ENCODE measurements at regions not wholly inside any gene's neighbourhood (a gene's known extent, or its start where the extent isn't known, plus 50 kb on each side); places are given as distances from the start of the nearest gene placed in this dataset.

DNA sequence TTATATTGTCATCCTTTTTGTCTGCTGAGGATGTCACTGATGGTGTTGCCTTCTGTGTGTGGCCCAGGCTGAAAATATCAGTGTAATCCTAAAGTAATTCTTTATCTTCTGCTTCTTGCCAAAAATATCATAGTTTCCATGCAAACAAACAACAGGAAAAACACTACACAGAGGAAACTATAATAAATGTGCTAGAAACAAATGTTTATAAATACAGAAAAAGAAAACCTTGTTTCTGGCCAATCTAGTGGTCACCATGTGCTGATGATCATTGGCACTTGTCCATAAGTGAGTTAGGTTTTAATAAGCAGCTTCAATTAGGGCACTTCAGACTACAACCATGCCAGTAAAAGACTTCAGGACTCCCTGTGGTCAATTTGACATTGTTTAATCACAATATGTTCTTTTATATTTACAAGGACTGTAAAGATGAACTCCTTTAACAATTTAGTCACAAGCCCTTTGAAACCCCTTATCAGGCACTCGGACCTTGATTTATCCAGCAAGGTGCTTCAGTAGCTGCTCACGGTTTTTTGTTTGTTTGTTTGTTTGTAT is 124.8 kb downstream of the TMTC3 start:
- Histone ChIP-seq H3K9me3 (no peaks in the 10 kb centered on the region), H3K27ac (peak overlapping the region in 3 of 4 donors; percentile 52 to 70 (median 63)), H3K27me3 (no peaks in the 10 kb centered on the region), H3K4me3 (no peak overlapping the region), H3K36me3 (no peaks in the 10 kb centered on the region), H3K4me1 (peaks cover 0 to 23% (median 13%) of the 10 kb centered on the region in 4 donors)
- intact Hi-C loops (cut with DNase I), result no loop called here
- TF ChIP-seq EP300 (IDR thresholded peaks at IDR 0.05) (no peak), POLR2A (IDR thresholded peaks at IDR 0.05) (no peak), POLR2AphosphoS5 (IDR thresholded peaks at IDR 0.05) (no peak)
- TF ChIP-seq, protein P1, sequence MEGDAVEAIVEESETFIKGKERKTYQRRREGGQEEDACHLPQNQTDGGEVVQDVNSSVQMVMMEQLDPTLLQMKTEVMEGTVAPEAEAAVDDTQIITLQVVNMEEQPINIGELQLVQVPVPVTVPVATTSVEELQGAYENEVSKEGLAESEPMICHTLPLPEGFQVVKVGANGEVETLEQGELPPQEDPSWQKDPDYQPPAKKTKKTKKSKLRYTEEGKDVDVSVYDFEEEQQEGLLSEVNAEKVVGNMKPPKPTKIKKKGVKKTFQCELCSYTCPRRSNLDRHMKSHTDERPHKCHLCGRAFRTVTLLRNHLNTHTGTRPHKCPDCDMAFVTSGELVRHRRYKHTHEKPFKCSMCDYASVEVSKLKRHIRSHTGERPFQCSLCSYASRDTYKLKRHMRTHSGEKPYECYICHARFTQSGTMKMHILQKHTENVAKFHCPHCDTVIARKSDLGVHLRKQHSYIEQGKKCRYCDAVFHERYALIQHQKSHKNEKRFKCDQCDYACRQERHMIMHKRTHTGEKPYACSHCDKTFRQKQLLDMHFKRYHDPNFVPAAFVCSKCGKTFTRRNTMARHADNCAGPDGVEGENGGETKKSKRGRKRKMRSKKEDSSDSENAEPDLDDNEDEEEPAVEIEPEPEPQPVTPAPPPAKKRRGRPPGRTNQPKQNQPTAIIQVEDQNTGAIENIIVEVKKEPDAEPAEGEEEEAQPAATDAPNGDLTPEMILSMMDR (IDR thresholded peaks at IDR 0.05), result no peak
- WGBS, 2 donors, result 43 to 52% methylated on average over 2 of the region's 2 CpGs
- no peak for DNase-seq

DNA sequence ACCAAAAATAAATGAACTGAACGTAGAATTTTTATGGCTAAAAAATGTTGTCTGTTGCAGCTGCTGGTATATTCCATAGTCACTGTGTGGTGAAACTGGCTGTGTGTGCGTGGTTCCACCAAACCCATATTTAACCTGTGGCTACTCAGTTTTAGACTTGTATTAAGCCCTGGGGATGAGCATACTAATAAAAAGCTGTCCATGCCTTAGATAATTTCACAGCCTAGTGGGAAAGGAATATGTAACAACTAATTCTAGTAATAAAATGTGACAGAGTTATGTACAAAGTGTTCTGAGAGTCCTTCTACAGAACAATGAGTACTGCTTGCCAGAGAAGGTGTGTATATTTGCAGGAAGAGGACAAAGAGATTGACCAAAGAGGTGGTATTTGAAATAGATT is 125.5 kb downstream of the TMTC3 start:
- no peak for TF ChIP-seq POLR2A (IDR thresholded peaks at IDR 0.05)
- TF ChIP-seq POLR2AphosphoS5 (IDR thresholded peaks at IDR 0.05), result peak in 3 of 4 donors; percentile 30 to 69 (median 60)
- TF ChIP-seq, protein P1 (IDR thresholded peaks at IDR 0.05), result no peak
- TF ChIP-seq EP300 (IDR thresholded peaks at IDR 0.05), result peak in 2 of 4 donors; percentile 55 to 73
- 79 to 86% methylated on average over 2 of the region's 2 CpGs for WGBS, 2 donors

DNA sequence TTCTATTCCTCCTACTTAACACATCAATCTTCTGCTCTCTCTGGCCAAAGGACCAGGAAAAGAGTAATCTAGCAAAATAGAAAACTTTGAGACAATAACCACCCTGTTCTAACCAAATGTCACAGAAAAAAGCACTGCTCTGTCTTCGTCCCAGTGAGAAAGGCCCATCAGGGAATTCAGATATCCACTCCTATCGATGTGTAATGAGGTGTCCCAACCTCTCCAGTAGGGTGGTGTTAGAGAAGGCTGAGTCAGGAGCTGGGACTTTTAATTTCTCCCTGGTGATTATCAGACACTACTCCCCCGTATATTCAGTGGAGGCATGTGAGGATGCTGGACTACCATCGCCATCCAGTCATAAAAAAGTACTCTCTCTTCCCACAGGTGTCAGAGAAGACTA is 130.3 kb downstream of the TMTC3 start:
- no peak for DNase-seq
- WGBS, 2 donors, result 85 to 90% methylated on average over 4 of the region's 4 CpGs

More for the DNA sequence above, 125.5 kb downstream of the TMTC3 start:
- Histone ChIP-seq H3K4me1 (peaks cover 0 to 23% (median 13%) of the 10 kb centered on the region in 4 donors), H3K36me3 (no peaks in the 10 kb centered on the region), H3K27me3 (no peaks in the 10 kb centered on the region), H3K9me3 (no peaks in the 10 kb centered on the region), H3K4me3 (no peak overlapping the region), H3K27ac (peak overlapping the region in 3 of 4 donors; percentile 52 to 70 (median 63))
- intact Hi-C loops (cut with DNase I), result no loop called here
- DNase-seq, result no peak

DNA sequence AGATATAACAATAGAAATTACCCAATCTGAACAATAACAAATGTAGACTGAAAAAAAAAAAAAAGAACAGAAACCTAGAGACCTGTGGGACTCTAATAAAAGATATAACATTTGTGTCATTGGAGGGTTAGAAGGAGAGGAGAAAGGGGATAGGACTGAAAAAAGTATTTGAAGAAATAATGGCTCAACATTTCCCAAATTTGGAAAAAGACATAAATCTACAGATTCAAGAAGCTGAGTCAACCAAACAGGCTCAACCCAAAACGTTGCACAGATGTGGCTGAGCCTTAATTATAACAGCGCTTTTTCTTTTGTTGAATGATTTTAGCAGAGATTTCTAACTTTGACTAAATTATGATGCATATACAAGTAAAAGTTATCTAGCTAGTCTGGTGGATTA is 131.3 kb downstream of the TMTC3 start:
- Histone ChIP-seq H3K4me3 (no peak overlapping the region), H3K9me3 (no peaks in the 10 kb centered on the region), H3K4me1 (peaks cover 0 to 2% (median under 1%) of the 10 kb centered on the region in 4 donors), H3K27ac (no peak overlapping the region), H3K27me3 (no peaks in the 10 kb centered on the region), H3K36me3 (no peaks in the 10 kb centered on the region)
- intact Hi-C loops (cut with DNase I), result no loop called here
- WGBS, 2 donors, result 83 to 86% methylated on average over 2 of the region's 2 CpGs
- DNase-seq, result no peak
- TF ChIP-seq EP300 (IDR thresholded peaks at IDR 0.05) (no peak), POLR2AphosphoS5 (IDR thresholded peaks at IDR 0.05) (no peak), POLR2A (IDR thresholded peaks at IDR 0.05) (no peak)
- TF ChIP-seq, protein P1 (IDR thresholded peaks at IDR 0.05), result no peak

More for the DNA sequence above, 130.3 kb downstream of the TMTC3 start:
- Histone ChIP-seq H3K27me3 (no peaks in the 10 kb centered on the region), H3K36me3 (no peaks in the 10 kb centered on the region), H3K27ac (no peak overlapping the region), H3K4me3 (no peak overlapping the region), H3K4me1 (peaks cover 0 to 12% (median 9%) of the 10 kb centered on the region in 4 donors), H3K9me3 (no peaks in the 10 kb centered on the region)
- TF ChIP-seq POLR2A (IDR thresholded peaks at IDR 0.05) (no peak), EP300 (IDR thresholded peaks at IDR 0.05) (no peak), POLR2AphosphoS5 (IDR thresholded peaks at IDR 0.05) (no peak)
- TF ChIP-seq, protein P1 (IDR thresholded peaks at IDR 0.05), result no peak
- intact Hi-C loops (cut with DNase I), result no loop called here

DNA sequence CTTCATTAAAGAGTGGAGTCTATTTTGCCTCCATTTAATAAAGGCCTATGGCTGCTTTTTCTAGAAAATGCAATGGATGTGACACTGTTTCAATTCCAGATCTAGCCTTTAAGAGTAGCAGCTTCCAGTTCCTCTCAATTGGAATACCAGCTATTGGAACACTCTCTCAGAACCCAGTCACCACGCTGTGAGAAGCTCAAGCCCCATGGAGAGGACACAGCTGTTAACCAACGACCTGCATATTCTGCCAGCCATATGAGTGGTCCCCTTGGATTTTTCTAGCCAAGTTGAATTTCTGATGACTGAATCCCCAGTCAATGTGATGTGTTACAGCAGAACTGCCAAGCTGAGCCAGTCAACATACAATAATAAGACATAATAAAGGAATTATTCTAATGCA is 131.8 kb downstream of the TMTC3 start:
- TF ChIP-seq POLR2A (IDR thresholded peaks at IDR 0.05) (no peak), EP300 (IDR thresholded peaks at IDR 0.05) (no peak), POLR2AphosphoS5 (IDR thresholded peaks at IDR 0.05) (no peak)
- TF ChIP-seq, protein P1 (IDR thresholded peaks at IDR 0.05), result no peak
- Histone ChIP-seq H3K36me3 (no peaks in the 10 kb centered on the region), H3K27me3 (no peaks in the 10 kb centered on the region), H3K27ac (no peak overlapping the region), H3K9me3 (no peaks in the 10 kb centered on the region), H3K4me1 (no peaks in the 10 kb centered on the region), H3K4me3 (no peak overlapping the region)
- intact Hi-C loops (cut with DNase I), result no loop called here
- DNase-seq, result no peak
- 69 to 75% methylated on average over 2 of the region's 2 CpGs for WGBS, 2 donors
